Neural cell (in vitro differentiated cells): ENCODE measurements at regions not wholly inside any gene's neighbourhood (a gene's known extent, or its start where the extent isn't known, plus 50 kb on each side); places are given as distances from the start of the nearest gene placed in this dataset.

ENCODE experiments used
- H2AFZ ChIP-seq: fragments of 200-600, 300-800 bp; sonication (generic), shearing (Covaris generic); 2 replicates; pipeline ENCODE4 v1.6.0; 2014; ENCODE audit warnings: low read depth, mild to moderate bottlenecking, antibody characterized with exemption, low read length, moderate library complexity
- H3F3A ChIP-seq: fragments of 200-600 bp; shearing (Covaris generic); 2 replicates; pipeline ENCODE4 v1.6.1; 2016; ENCODE audit warnings: mild to moderate bottlenecking, moderate library complexity, mixed read lengths, antibody characterized with exemption, low read length; ENCODE audit not compliant: insufficient read depth, poor library complexity, severe bottlenecking
- H3K27ac ChIP-seq: fragments of 200-600, 300-800 bp; sonication (generic), shearing (Covaris generic); 2 replicates; pipeline ENCODE4 v1.5.1; 2014; ENCODE audit warnings: mild to moderate bottlenecking, low read length, moderate library complexity
- H3K27me3 ChIP-seq: fragments of 300-800, 200-600 bp; sonication (generic), shearing (Covaris generic); 2 replicates; pipeline ENCODE4 v1.6.0; 2014; ENCODE audit warnings: mild to moderate bottlenecking, low read depth, low read length, moderate library complexity; ENCODE audit not compliant: insufficient read depth
- H3K36me3 ChIP-seq: fragments of 300-800, 200-600 bp; sonication (generic), shearing (Covaris generic); 2 replicates; pipeline ENCODE4 v1.5.1; 2014; ENCODE audit warnings: mild to moderate bottlenecking, antibody characterized with exemption, low read length, moderate library complexity; ENCODE audit not compliant: insufficient read depth
- H3K4me2 ChIP-seq: fragments of 300-800, 200-600 bp; sonication (generic), shearing (Covaris generic); 2 replicates; pipeline ENCODE4 v1.6.0; 2014; ENCODE audit warnings: mild to moderate bottlenecking, low read length
- H3K4me3 ChIP-seq: fragments of 300-800, 200-600 bp; sonication (generic), shearing (Covaris generic); 2 replicates; pipeline ENCODE4 v1.5.1; 2014; ENCODE audit warnings: mild to moderate bottlenecking, low read length, moderate library complexity
- H3K79me2 ChIP-seq: fragments of 200-600 bp; shearing (Covaris generic); replicated peaks from 2 replicates; pipeline ENCODE4 v1.6.0; 2014; ENCODE audit warnings: mild to moderate bottlenecking, low read length, moderate library complexity; ENCODE audit not compliant: insufficient read depth
- H3K9ac ChIP-seq: fragments of 300-800, 200-600 bp; sonication (generic), shearing (Covaris generic); 2 replicates; pipeline ENCODE4 v1.6.1; 2016; ENCODE audit warnings: mild to moderate bottlenecking, low read length, mixed read lengths
- H3K9me2 ChIP-seq: fragments of 200-600 bp; shearing (Covaris generic); 2 replicates; pipeline ENCODE4 v1.6.1; 2016; ENCODE audit warnings: mild to moderate bottlenecking, low read length, mixed read lengths; ENCODE audit not compliant: insufficient read depth
- H3K9me3 ChIP-seq: fragments of 200-600, 300-800 bp; sonication (generic), shearing (Covaris generic); 2 replicates; pipeline ENCODE4 v1.6.1; 2016; ENCODE audit warnings: mild to moderate bottlenecking, mixed run types, low read length, moderate library complexity, mixed read lengths
- H4K20me1 ChIP-seq: fragments of 200-600 bp; shearing (Covaris generic); 2 replicates; pipeline ENCODE4 v1.6.1; 2016; ENCODE audit warnings: mild to moderate bottlenecking, mixed run types; ENCODE audit not compliant: insufficient read depth
- EP300 ChIP-seq: fragments of 450-650 bp; conservative IDR thresholded peaks from 2 replicates; pipeline ENCODE4 v1.6.1; 2014; ENCODE audit warnings: antibody characterized with exemption, mild to moderate bottlenecking, moderate library complexity; ENCODE audit not compliant: poor library complexity, severe bottlenecking
- EZH2 ChIP-seq: fragments of 200-600, 300-800 bp; shearing (Covaris generic), sonication (generic); IDR thresholded peaks from 2 replicates; pipeline ENCODE4 v1.6.1; 2014; ENCODE audit warnings: antibody characterized with exemption, low read length, borderline replicate concordance, mild to moderate bottlenecking; ENCODE audit not compliant: insufficient read depth, poor library complexity, severe bottlenecking
- MXI1 ChIP-seq: fragments of 450-650 bp; conservative IDR thresholded peaks from 2 replicates; pipeline ENCODE4 v1.6.1; 2014; ENCODE audit warnings: antibody characterized with exemption, mild to moderate bottlenecking; ENCODE audit not compliant: poor library complexity, severe bottlenecking
- POLR2AphosphoS5 ChIP-seq: IDR thresholded peaks from 2 replicates; pipeline ENCODE4 v1.6.1; 2012
- RAD21 ChIP-seq: fragments of 450-650 bp; conservative IDR thresholded peaks from 2 replicates; pipeline ENCODE4 v1.6.1; 2014; ENCODE audit warnings: antibody characterized with exemption, mild to moderate bottlenecking, moderate library complexity
- SMC3 ChIP-seq: fragments of 450-650 bp; conservative IDR thresholded peaks from 2 replicates; pipeline ENCODE4 v1.6.1; 2014; ENCODE audit warnings: antibody characterized with exemption, mild to moderate bottlenecking, moderate library complexity; ENCODE audit not compliant: poor library complexity
- TAF1 ChIP-seq: IDR thresholded peaks from 2 replicates; pipeline ENCODE4 v1.6.1; 2012; ENCODE audit warnings: low read depth
- TF ChIP-seq, protein P1 (sequence below): fragments of 450-650 bp; IDR thresholded peaks from 2 replicates; pipeline ENCODE4 v1.5.1; 2014; ENCODE audit warnings: antibody characterized with exemption, mild to moderate bottlenecking, moderate library complexity; ENCODE audit not compliant: poor library complexity, severe bottlenecking
- TF ChIP-seq, protein P2 (sequence below): IDR thresholded peaks from 2 replicates; pipeline ENCODE4 v1.6.1; 2012; ENCODE audit warnings: borderline replicate concordance

DNA sequence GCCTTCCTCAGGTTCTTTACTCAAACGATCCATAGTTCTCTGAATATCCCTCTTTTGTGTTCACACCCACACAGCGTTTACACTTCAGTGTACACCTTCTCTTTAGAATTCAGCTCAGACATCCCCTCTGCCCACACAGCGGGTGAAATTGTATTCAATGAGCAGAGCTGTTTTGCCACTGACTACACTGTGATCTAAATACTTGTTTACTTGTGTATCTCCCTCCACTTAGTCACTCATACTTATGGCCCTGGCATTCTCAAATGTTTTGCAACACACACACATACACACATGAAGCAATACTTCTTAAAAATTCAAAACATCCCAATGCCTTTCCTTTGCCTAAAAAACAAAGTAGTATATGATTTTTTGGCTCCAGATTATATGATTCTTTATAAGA lies 297.1 kb downstream of the TMX3 start:
- peak overlapping the region; percentile 93 for H3K27ac ChIP-seq
- no peaks in the 10 kb centered on the region for H3K9me3 ChIP-seq
- no peaks in the 10 kb centered on the region for H3K36me3 ChIP-seq
- H3K9me2 ChIP-seq = no peaks in the 10 kb centered on the region
- no peak overlapping the region for H3K4me2 ChIP-seq
- H2AFZ ChIP-seq = no peak overlapping the region
- no peaks in the 10 kb centered on the region for H3K27me3 ChIP-seq
- no peak for TF ChIP-seq POLR2AphosphoS5
- no peak for TF ChIP-seq RAD21
- TF ChIP-seq, protein P1, sequence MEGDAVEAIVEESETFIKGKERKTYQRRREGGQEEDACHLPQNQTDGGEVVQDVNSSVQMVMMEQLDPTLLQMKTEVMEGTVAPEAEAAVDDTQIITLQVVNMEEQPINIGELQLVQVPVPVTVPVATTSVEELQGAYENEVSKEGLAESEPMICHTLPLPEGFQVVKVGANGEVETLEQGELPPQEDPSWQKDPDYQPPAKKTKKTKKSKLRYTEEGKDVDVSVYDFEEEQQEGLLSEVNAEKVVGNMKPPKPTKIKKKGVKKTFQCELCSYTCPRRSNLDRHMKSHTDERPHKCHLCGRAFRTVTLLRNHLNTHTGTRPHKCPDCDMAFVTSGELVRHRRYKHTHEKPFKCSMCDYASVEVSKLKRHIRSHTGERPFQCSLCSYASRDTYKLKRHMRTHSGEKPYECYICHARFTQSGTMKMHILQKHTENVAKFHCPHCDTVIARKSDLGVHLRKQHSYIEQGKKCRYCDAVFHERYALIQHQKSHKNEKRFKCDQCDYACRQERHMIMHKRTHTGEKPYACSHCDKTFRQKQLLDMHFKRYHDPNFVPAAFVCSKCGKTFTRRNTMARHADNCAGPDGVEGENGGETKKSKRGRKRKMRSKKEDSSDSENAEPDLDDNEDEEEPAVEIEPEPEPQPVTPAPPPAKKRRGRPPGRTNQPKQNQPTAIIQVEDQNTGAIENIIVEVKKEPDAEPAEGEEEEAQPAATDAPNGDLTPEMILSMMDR = no peak
- no peak for TF ChIP-seq MXI1
- no peak for TF ChIP-seq EP300
- TF ChIP-seq SMC3 = no peak
- no peak for TF ChIP-seq TAF1
- no peak for TF ChIP-seq EZH2
- TF ChIP-seq, protein P2, sequence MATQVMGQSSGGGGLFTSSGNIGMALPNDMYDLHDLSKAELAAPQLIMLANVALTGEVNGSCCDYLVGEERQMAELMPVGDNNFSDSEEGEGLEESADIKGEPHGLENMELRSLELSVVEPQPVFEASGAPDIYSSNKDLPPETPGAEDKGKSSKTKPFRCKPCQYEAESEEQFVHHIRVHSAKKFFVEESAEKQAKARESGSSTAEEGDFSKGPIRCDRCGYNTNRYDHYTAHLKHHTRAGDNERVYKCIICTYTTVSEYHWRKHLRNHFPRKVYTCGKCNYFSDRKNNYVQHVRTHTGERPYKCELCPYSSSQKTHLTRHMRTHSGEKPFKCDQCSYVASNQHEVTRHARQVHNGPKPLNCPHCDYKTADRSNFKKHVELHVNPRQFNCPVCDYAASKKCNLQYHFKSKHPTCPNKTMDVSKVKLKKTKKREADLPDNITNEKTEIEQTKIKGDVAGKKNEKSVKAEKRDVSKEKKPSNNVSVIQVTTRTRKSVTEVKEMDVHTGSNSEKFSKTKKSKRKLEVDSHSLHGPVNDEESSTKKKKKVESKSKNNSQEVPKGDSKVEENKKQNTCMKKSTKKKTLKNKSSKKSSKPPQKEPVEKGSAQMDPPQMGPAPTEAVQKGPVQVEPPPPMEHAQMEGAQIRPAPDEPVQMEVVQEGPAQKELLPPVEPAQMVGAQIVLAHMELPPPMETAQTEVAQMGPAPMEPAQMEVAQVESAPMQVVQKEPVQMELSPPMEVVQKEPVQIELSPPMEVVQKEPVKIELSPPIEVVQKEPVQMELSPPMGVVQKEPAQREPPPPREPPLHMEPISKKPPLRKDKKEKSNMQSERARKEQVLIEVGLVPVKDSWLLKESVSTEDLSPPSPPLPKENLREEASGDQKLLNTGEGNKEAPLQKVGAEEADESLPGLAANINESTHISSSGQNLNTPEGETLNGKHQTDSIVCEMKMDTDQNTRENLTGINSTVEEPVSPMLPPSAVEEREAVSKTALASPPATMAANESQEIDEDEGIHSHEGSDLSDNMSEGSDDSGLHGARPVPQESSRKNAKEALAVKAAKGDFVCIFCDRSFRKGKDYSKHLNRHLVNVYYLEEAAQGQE = no peak
- H3K79me2 ChIP-seq = no peaks in the 10 kb centered on the region
- H4K20me1 ChIP-seq = no peaks in the 10 kb centered on the region
- peak overlapping the region; percentile 64 for H3K9ac ChIP-seq
- peaks cover 12% of the 10 kb centered on the region for H3F3A ChIP-seq
- peak overlapping the region; percentile 31 for H3K4me3 ChIP-seq

- no peaks in the 10 kb centered on the region for H3K79me2 ChIP-seq
- no peak overlapping the region for H3K4me2 ChIP-seq
- peak overlapping the region; percentile 93 for H3K27ac ChIP-seq
- no peaks in the 10 kb centered on the region for H3K36me3 ChIP-seq
- H2AFZ ChIP-seq = no peak overlapping the region
- H3K9ac ChIP-seq = peak overlapping the region; percentile 64
- TF ChIP-seq EP300 (peak; percentile 93), EZH2 (no peak), POLR2AphosphoS5 (peak; percentile 76), TAF1 (no peak), RAD21 (peak; percentile 18), SMC3 (peak; percentile 39)
- TF ChIP-seq, protein P2 = peak; percentile 61
- TF ChIP-seq, protein P1 = no peak
- no peaks in the 10 kb centered on the region for H3K9me3 ChIP-seq
- H3K4me3 ChIP-seq = peak overlapping the region; percentile 31
- H3K27me3 ChIP-seq = no peaks in the 10 kb centered on the region
- H3F3A ChIP-seq = peaks cover 12% of the 10 kb centered on the region
- H3K9me2 ChIP-seq = no peaks in the 10 kb centered on the region
- no peaks in the 10 kb centered on the region for H4K20me1 ChIP-seq
Measured at GRCh38 chr18:68417166-68417799, 297.6 kb downstream of the TMX3 start.
